NK-92 treated with Interleukin-12 subunit alpha and Interleukin-12 subunit beta, amount 100 ng/mL, for 24 hours (cell line): ENCODE measurements at regions not wholly inside any gene's neighbourhood (a gene's known extent, or its start where the extent isn't known, plus 50 kb on each side); places are given as distances from the start of the nearest gene placed in this dataset.
"Not testable (repeated sequence)": the region's sequence is repeated elsewhere in the genome, so short reads cannot be mapped to it uniquely, and the experiment has no call there.

Source experiments
- DNase-seq: peaks from one replicate; lab custom pipeline; 2025; lab: John Stamatoyannopoulos, UW

GRCh38 chr5:51172903-51173626, 210.2 kb upstream of the ISL1 start:
- no peak for DNase-seq

GRCh38 chr5:51181208-51181894, 201.9 kb upstream of the ISL1 start:
- DNase-seq, result no peak

GRCh38 chr5:51185850-51186329, 197.4 kb upstream of the ISL1 start:
- DNase-seq, result no peak

- no peak for DNase-seq
Measured at GRCh38 chr5:51188001-51188591, 195.2 kb upstream of the ISL1 start.

- no peak for DNase-seq
Measured at GRCh38 chr5:51194671-51195070, 188.6 kb upstream of the ISL1 start.

GRCh38 chr5:51201024-51201423, 182.2 kb upstream of the ISL1 start:
- DNase-seq, result no peak

GRCh38 chr5:51201708-51202107, 181.5 kb upstream of the ISL1 start:
- no peak for DNase-seq

- DNase-seq, result no peak
Measured at GRCh38 chr5:51202161-51202560, 181.1 kb upstream of the ISL1 start.

- DNase-seq, result no peak
Measured at GRCh38 chr5:51203598-51203997, 179.7 kb upstream of the ISL1 start.

GRCh38 chr5:51208296-51208695, 175.0 kb upstream of the ISL1 start:
- DNase-seq, result no peak

GRCh38 chr5:51214746-51215145, 168.5 kb upstream of the ISL1 start:
- DNase-seq, result no peak

- DNase-seq, result no peak
Measured at GRCh38 chr5:51225789-51226742, 157.2 kb upstream of the ISL1 start.

- no peak for DNase-seq
Measured at GRCh38 chr5:51227963-51228470, 155.2 kb upstream of the ISL1 start.

- DNase-seq, result no peak
Measured at GRCh38 chr5:51230336-51230735, 152.9 kb upstream of the ISL1 start.

GRCh38 chr5:51242456-51242855, 140.8 kb upstream of the ISL1 start:
- DNase-seq, result no peak

- DNase-seq, result not testable (repeated sequence)
Measured at GRCh38 chr5:51250957-51251356, 132.3 kb upstream of the ISL1 start.

GRCh38 chr5:51271261-51271660, 112.0 kb upstream of the ISL1 start:
- DNase-seq, result no peak

- no peak for DNase-seq
Measured at GRCh38 chr5:51273021-51273420, 110.2 kb upstream of the ISL1 start.

GRCh38 chr5:51273871-51274270, 109.4 kb upstream of the ISL1 start:
- no peak for DNase-seq

GRCh38 chr5:51275428-51275827, 107.8 kb upstream of the ISL1 start:
- DNase-seq, result no peak

- no peak for DNase-seq
Measured at GRCh38 chr5:51276250-51276649, 107.0 kb upstream of the ISL1 start.

GRCh38 chr5:51278539-51278938, 104.7 kb upstream of the ISL1 start:
- DNase-seq, result no peak
